CD4-positive, CD25-positive, alpha-beta regulatory T cell (primary cell): ENCODE measurements at regions not wholly inside any gene's neighbourhood (a gene's known extent, or its start where the extent isn't known, plus 50 kb on each side); places are given as distances from the start of the nearest gene placed in this dataset.

ENCODE experiments used
- ATAC-seq, 2 donors: fragments of 150-1000 bp; cut with Tn5 transposase; one replicate each; pipeline ENCODE4 v1.10.0; 2021; ENCODE audit warnings: low read depth in 2 of 2, moderate number of reproducible peaks in 2 of 2, moderate library complexity in 1 of 2
- DNase-seq, 3 donors: peaks; one replicate each; pipeline versions ENCODE4 v3.0.0 to v3.0.0-alpha.2; 2012 to 2022; ENCODE audit warnings: mixed read lengths in 1 of 3
- H3K27ac ChIP-seq: one replicate; pipeline ENCODE4 v1.7.0; 2013; ENCODE audit warnings: mild to moderate bottlenecking, low read length; ENCODE audit not compliant: insufficient read depth, poor library complexity, severe bottlenecking
- H3K27me3 ChIP-seq: one replicate; pipeline ENCODE4 v1.7.0; 2013; ENCODE audit warnings: low read length; ENCODE audit not compliant: control insufficient read depth, insufficient read depth
- H3K36me3 ChIP-seq: one replicate; pipeline ENCODE4 v1.7.0; 2013; ENCODE audit warnings: mild to moderate bottlenecking, low read length, moderate library complexity; ENCODE audit not compliant: control insufficient read depth, insufficient read depth
- H3K4me1 ChIP-seq: 2 replicates; pipeline ENCODE4 v1.7.0; 2013; ENCODE audit warnings: mild to moderate bottlenecking, low read length; ENCODE audit not compliant: insufficient read depth, control insufficient read depth, poor library complexity, severe bottlenecking
- H3K4me3 ChIP-seq: one replicate; pipeline ENCODE4 v1.7.0; 2013; ENCODE audit warnings: low read depth, mild to moderate bottlenecking, low read length, moderate library complexity
- H3K9me3 ChIP-seq, 2 experiments: 1 replicate in 1 of 2; 2 replicates in 1 of 2; pipeline ENCODE4 v1.7.0; 2013; ENCODE audit warnings: low read length in 2 of 2, mild to moderate bottlenecking in 1 of 2, moderate library complexity in 1 of 2; ENCODE audit not compliant: control insufficient read depth in 2 of 2
- H3K27ac Mint-ChIP-seq, 3 donors: one replicate each; pipeline ENCODE4 v1.8.0; 2020 to 2022; ENCODE audit warnings: mild to moderate bottlenecking in 3 of 3, mixed read lengths in 3 of 3, moderate library complexity in 2 of 3
- H3K27me3 Mint-ChIP-seq: one replicate; pipeline ENCODE4 v1.8.0; 2022; ENCODE audit warnings: mild to moderate bottlenecking, mixed read lengths
- H3K36me3 Mint-ChIP-seq: one replicate; pipeline ENCODE4 v1.8.0; 2020; ENCODE audit warnings: mixed read lengths
- H3K4me1 Mint-ChIP-seq, 4 donors: one replicate each; pipeline ENCODE4 v1.8.0; 2020 to 2022; ENCODE audit warnings: mixed read lengths in 4 of 4, mild to moderate bottlenecking in 1 of 4
- H3K4me3 Mint-ChIP-seq, 4 donors: one replicate each; pipeline ENCODE4 v1.8.0; 2020 to 2022; ENCODE audit warnings: mild to moderate bottlenecking in 4 of 4, mixed read lengths in 4 of 4, moderate library complexity in 3 of 4
- H3K9me3 Mint-ChIP-seq, 7 donors: one replicate each; pipeline ENCODE4 v1.8.0; 2020 to 2022; ENCODE audit warnings: mixed read lengths in 7 of 7, mild to moderate bottlenecking in 3 of 7, moderate library complexity in 2 of 7

DNA sequence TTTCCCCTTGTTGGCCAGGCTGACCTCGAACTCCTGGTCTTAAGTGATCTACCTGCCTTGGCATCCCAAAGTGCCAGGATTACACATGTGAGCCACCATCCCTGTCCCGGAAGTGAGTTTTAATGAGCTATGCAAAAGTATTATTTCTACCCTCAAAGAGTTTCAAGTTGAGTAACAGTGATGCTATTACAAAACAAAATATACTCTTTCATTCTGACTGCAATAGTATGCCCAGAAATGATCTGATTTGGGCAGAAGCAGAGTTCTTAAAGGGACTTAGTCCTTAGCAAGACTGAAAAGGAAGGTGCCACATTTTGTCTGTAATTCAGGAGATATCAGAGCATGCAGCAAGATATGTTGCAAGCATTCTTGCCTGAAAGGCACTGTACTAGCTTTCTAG is 375.4 kb downstream of the NUF2 start:
- no peaks in the 10 kb centered on the region for H3K27me3 ChIP-seq
- H3K4me3 ChIP-seq = no peak overlapping the region
- Mint-ChIP-seq H3K4me3 (no peak overlapping the region), H3K36me3 (no peaks in the 10 kb centered on the region), H3K27ac (no peak overlapping the region), H3K4me1 (no peaks in the 10 kb centered on the region), H3K27me3 (no peaks in the 10 kb centered on the region), H3K9me3 (peaks cover 0 to 8% (median 2%) of the 10 kb centered on the region in 7 donors)
- H3K9me3 ChIP-seq = no peaks in the 10 kb centered on the region
- H3K27ac ChIP-seq = no peak overlapping the region
- H3K4me1 ChIP-seq = no peaks in the 10 kb centered on the region
- ATAC-seq (no peak), DNase-seq (no peak)
- no peaks in the 10 kb centered on the region for H3K36me3 ChIP-seq

DNA sequence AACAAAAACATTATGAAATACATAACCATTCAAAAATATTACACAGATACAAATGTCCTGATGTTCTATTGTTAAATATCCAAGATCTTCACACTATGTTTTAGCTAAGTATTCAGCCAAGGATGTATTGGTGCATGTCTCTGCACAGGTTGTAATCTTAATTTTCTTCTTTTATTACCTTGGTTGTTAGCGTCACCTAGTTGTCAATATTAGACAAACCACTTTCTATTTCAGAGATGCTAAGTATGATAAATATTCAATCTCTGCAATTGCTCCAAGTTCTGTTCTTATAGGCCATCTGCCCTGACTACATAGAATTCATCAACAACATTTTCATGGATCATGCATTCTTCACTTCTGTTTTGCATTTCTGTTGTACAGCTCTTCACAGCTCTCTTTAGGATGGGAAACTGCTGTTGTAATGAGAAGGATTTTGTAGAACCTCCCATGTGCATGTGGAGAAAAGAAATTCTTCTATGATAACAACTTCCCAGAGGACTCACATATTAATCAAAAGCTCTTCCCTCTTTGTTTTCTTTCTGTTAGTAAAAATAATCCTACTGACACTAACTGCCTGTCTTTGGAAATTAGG is 380.1 kb downstream of the NUF2 start:
- no peaks in the 10 kb centered on the region for H3K27me3 Mint-ChIP-seq
- H3K27ac Mint-ChIP-seq = no peak overlapping the region
- H3K36me3 Mint-ChIP-seq = no peaks in the 10 kb centered on the region
- no peaks in the 10 kb centered on the region for H3K4me1 Mint-ChIP-seq
- peaks cover 0 to 7% (median 2%) of the 10 kb centered on the region in 7 donors for H3K9me3 Mint-ChIP-seq
- no peak for ATAC-seq
- no peaks in the 10 kb centered on the region for H3K36me3 ChIP-seq
- no peak for DNase-seq
- H3K9me3 ChIP-seq = no peaks in the 10 kb centered on the region
- H3K4me3 ChIP-seq = no peak overlapping the region
- no peaks in the 10 kb centered on the region for H3K4me1 ChIP-seq
- no peak overlapping the region for H3K27ac ChIP-seq
- no peaks in the 10 kb centered on the region for H3K27me3 ChIP-seq
- no peak overlapping the region for H3K4me3 Mint-ChIP-seq

DNA sequence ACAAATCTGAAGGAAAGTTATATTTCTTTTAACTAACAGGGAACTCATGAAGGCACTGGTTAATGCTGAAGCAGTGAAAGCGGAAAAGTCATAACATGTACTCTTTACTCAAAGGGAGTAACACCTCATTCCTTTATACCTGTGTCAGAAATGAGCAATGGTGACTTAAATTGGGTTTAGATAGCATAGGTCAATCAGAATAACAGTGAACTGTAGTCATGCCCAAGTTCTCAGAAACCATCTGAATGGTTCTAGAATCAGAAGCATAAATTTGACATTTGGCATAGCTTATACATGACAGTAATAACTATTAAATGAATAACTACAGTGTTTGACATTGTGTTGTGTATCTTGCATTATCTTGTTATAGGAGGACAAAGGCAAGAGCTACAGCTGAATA is 382.0 kb downstream of the NUF2 start:
- no peak overlapping the region for H3K4me3 Mint-ChIP-seq
- no peaks in the 10 kb centered on the region for H3K27me3 ChIP-seq
- H3K4me1 ChIP-seq = no peaks in the 10 kb centered on the region
- H3K9me3 ChIP-seq = no peaks in the 10 kb centered on the region
- no peak for DNase-seq
- no peaks in the 10 kb centered on the region for H3K27me3 Mint-ChIP-seq
- H3K36me3 Mint-ChIP-seq = no peaks in the 10 kb centered on the region
- H3K9me3 Mint-ChIP-seq = peaks cover 0 to 7% (median 2%) of the 10 kb centered on the region in 7 donors
- H3K36me3 ChIP-seq = no peaks in the 10 kb centered on the region
- no peak overlapping the region for H3K27ac ChIP-seq
- no peak for ATAC-seq
- H3K4me1 Mint-ChIP-seq = no peaks in the 10 kb centered on the region
- H3K4me3 ChIP-seq = no peak overlapping the region
- no peak overlapping the region for H3K27ac Mint-ChIP-seq

DNA sequence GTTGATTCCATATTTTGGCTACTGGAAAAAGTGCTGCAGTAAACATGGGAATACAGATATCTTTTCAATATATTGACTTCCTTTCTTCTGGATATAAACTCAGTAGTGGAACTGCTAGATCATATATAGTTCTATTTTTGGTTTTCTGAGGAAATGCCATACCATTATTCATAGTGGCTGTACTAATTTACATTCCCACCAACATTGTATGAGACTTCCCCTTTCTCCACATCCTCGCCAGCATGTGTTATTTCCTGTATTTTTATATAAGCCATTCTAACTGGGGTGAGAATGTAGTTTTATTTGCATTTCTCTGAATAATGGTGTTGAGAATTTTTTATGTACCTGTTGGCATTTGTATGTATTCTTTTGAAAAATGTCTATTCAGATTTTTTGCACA is 385.2 kb downstream of the NUF2 start:
- H3K4me3 Mint-ChIP-seq = no peak overlapping the region
- Histone ChIP-seq H3K27me3 (no peaks in the 10 kb centered on the region), H3K4me1 (no peaks in the 10 kb centered on the region), H3K36me3 (no peaks in the 10 kb centered on the region), H3K4me3 (no peak overlapping the region), H3K27ac (no peak overlapping the region), H3K9me3 (no peaks in the 10 kb centered on the region)
- H3K9me3 Mint-ChIP-seq = peaks cover 0 to 5% (median 3%) of the 10 kb centered on the region in 7 donors
- no peaks in the 10 kb centered on the region for H3K4me1 Mint-ChIP-seq
- DNase-seq (no peak), ATAC-seq (no peak)
- H3K36me3 Mint-ChIP-seq = no peaks in the 10 kb centered on the region
- H3K27me3 Mint-ChIP-seq = no peaks in the 10 kb centered on the region
- H3K27ac Mint-ChIP-seq = no peak overlapping the region

DNA sequence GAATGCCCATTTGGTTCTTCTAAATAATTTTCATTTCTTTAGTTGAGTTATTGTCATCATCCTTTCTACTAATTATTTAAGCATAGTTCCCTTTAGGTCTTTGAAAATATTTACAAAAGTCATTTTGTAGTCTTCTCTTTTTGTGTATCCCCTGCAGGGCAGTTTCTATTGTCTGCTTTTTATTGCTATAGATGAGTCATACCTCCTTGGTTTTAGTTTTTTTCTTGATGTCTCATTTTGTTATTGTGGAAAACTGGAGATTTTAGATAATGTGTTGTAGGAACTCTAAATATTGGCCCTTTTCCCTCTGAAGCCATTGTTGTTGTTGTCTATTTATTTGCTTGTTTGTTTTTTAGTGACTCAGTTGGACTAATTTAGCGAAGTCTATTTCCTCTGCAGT is 387.9 kb downstream of the NUF2 start:
- H3K27ac ChIP-seq = no peak overlapping the region
- H3K27me3 ChIP-seq = no peaks in the 10 kb centered on the region
- peaks cover 0 to 9% (median 3%) of the 10 kb centered on the region in 7 donors for H3K9me3 Mint-ChIP-seq
- H3K36me3 ChIP-seq = no peaks in the 10 kb centered on the region
- H3K4me3 ChIP-seq = no peak overlapping the region
- H3K4me3 Mint-ChIP-seq = no peak overlapping the region
- no peaks in the 10 kb centered on the region for H3K36me3 Mint-ChIP-seq
- no peak for DNase-seq
- no peak for ATAC-seq
- no peaks in the 10 kb centered on the region for H3K4me1 Mint-ChIP-seq
- no peaks in the 10 kb centered on the region for H3K4me1 ChIP-seq
- no peak overlapping the region for H3K27ac Mint-ChIP-seq
- no peaks in the 10 kb centered on the region for H3K9me3 ChIP-seq
- no peaks in the 10 kb centered on the region for H3K27me3 Mint-ChIP-seq

DNA sequence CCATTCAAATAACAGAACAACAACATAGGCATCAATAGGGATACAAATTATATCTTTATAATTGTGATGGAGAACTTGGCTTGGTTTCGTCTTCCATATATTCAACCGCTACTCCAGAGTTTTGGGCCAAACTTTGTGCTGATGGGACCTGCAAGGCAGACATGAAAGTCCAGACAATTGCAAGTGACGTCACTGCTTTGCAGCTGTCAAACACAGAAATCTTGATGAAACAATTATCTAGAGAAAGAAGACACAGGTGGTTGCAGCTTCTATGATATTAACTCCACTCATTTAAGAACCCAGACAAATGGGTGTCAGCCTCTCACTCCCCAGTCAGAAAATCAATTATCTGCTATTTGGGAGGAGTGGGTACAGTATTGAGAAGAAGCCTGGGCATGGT is 390.6 kb downstream of the NUF2 start:
- no peak overlapping the region for H3K4me3 ChIP-seq
- ATAC-seq (no peak), DNase-seq (no peak)
- H3K36me3 ChIP-seq = no peaks in the 10 kb centered on the region
- H3K36me3 Mint-ChIP-seq = no peaks in the 10 kb centered on the region
- no peaks in the 10 kb centered on the region for H3K9me3 ChIP-seq
- peaks cover 0 to 9% (median 3%) of the 10 kb centered on the region in 7 donors for H3K9me3 Mint-ChIP-seq
- H3K27ac Mint-ChIP-seq = no peak overlapping the region
- H3K4me1 Mint-ChIP-seq = no peaks in the 10 kb centered on the region
- no peak overlapping the region for H3K4me3 Mint-ChIP-seq
- no peak overlapping the region for H3K27ac ChIP-seq
- no peaks in the 10 kb centered on the region for H3K27me3 ChIP-seq
- H3K4me1 ChIP-seq = no peaks in the 10 kb centered on the region
- no peaks in the 10 kb centered on the region for H3K27me3 Mint-ChIP-seq

DNA sequence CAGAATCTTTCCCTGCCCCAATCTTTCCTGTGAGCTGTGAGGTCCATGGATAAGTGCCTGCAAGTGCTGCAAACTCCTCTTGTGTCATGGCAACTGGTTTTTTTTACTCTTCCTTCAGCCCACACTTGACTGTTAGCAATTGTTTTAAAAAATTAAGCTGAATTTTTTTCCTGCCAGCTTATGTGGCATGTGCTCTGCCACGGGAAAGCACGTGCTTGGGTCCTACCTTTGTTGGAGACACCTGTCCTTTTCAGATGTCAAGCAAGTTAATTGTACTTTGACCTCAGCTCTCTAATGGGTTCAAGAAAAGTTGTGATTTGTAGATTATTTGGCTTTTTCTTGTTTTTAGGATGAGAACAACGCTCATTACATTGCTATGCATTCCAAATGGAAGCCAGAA is 398.5 kb downstream of the NUF2 start:
- H3K27me3 ChIP-seq = no peaks in the 10 kb centered on the region
- H3K9me3 ChIP-seq = peaks cover 0 to 5% of the 10 kb centered on the region in 2 experiments
- Mint-ChIP-seq H3K4me3 (no peak overlapping the region), H3K4me1 (no peaks in the 10 kb centered on the region), H3K9me3 (peaks cover 2 to 34% (median 8%) of the 10 kb centered on the region in 7 donors), H3K27me3 (no peaks in the 10 kb centered on the region), H3K36me3 (no peaks in the 10 kb centered on the region), H3K27ac (no peak overlapping the region)
- no peaks in the 10 kb centered on the region for H3K4me1 ChIP-seq
- ATAC-seq (no peak), DNase-seq (no peak)
- no peak overlapping the region for H3K27ac ChIP-seq
- no peaks in the 10 kb centered on the region for H3K36me3 ChIP-seq
- H3K4me3 ChIP-seq = no peak overlapping the region

DNA sequence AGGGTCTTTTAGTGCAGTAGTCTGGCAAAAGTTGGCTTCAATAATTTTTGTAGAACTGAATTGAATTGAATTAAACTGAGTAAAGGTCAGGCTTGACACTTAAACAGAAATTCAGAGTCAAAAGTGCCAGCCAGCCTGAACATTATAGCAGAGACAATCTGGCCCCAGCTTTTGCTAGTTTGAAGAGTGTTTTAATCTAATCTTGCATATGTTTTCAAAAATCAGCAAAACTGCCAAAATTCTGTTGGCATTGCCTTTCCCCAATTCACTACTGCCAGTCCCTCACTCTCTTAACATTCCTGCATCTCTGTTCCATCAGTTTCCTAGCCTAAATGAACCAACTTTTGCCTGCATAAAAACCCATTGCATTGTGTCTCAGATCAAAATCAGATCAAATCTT is 403.8 kb downstream of the NUF2 start:
- no peaks in the 10 kb centered on the region for H3K9me3 ChIP-seq
- Mint-ChIP-seq H3K4me1 (no peaks in the 10 kb centered on the region), H3K27me3 (no peaks in the 10 kb centered on the region), H3K9me3 (peaks cover 3 to 28% (median 11%) of the 10 kb centered on the region in 7 donors), H3K36me3 (no peaks in the 10 kb centered on the region), H3K4me3 (no peak overlapping the region), H3K27ac (no peak overlapping the region)
- no peak overlapping the region for H3K4me3 ChIP-seq
- H3K36me3 ChIP-seq = no peaks in the 10 kb centered on the region
- DNase-seq (no peak), ATAC-seq (no peak)
- H3K4me1 ChIP-seq = no peaks in the 10 kb centered on the region
- no peaks in the 10 kb centered on the region for H3K27me3 ChIP-seq
- no peak overlapping the region for H3K27ac ChIP-seq
